Motor neuron (in vitro differentiated cells): ENCODE measurements at regions not wholly inside any gene's neighbourhood (a gene's known extent, or its start where the extent isn't known, plus 50 kb on each side); places are given as distances from the start of the nearest gene placed in this dataset.
A peak's percentile ranks its signal among the peaks of the same experiment; 100 is the strongest.

Experiments
- ATAC-seq, 8 experiments: fragments of 200-7000 bp; cut with Tn5 transposase; replicated peaks in 6 of 8; 2 replicates each; pipeline ENCODE4 v1.8.0; 2021; ENCODE audit warnings: mild to moderate bottlenecking in 8 of 8, moderate library complexity in 8 of 8
- H3K27ac ChIP-seq, 2 donors: fragments of 250-450 bp; sonication (Bioruptor Pico); 2 replicates each; pipeline ENCODE4 v1.9.0; 2021; ENCODE audit warnings: antibody characterized with exemption in 2 of 2, mild to moderate bottlenecking in 2 of 2, moderate library complexity in 1 of 2
- H3K4me1 ChIP-seq, 2 donors: fragments of 250-450 bp; sonication (Bioruptor Pico); replicated peaks in 1 of 2; 2 replicates each; pipeline ENCODE4 v1.6.1; 2021; ENCODE audit warnings: antibody characterized with exemption in 2 of 2, mild to moderate bottlenecking in 2 of 2, moderate library complexity in 1 of 2
- H3K4me3 ChIP-seq, 5 donors: fragments of 250-450 bp; sonication (Bioruptor Pico); 2 replicates each; pipeline ENCODE4 v1.9.0; 2021; ENCODE audit warnings: antibody characterized with exemption in 5 of 5, mild to moderate bottlenecking in 5 of 5, moderate library complexity in 4 of 5
- WGBS, 10 experiments: fragments of 450-650 bp; shearing (Covaris generic); methylation state at CpG; one replicate each; pipeline ENCODE4 v1.0.0; 2022; 5-methylcytosine and 5-hydroxymethylcytosine counted together
- in situ Hi-C, 9 experiments: fragments of 400-800 bp; cut with MboI; loops; one replicate each; pipeline ENCODE4 v1.15.0; 2021; ENCODE audit warnings: low sequenced_read_pairs in 9 of 9, low pct_unique_long_range_greater_than_20kb in 2 of 9; ENCODE audit not compliant: unreplicated experiment in 9 of 9

- ATAC-seq = peak in 2 of 8 experiments; percentile 29 to 59
- Histone ChIP-seq H3K4me1 (no peaks in the 10 kb centered on the region), H3K27ac (no peak overlapping the region), H3K4me3 (no peak overlapping the region)
- 0 to 80% (median 35%) methylated on average over 1 to 6 of the region's 6 CpGs; no CpG with 5 or more reads in 2 of the 10 experiments for WGBS, 10 experiments
- in situ Hi-C loops = loop anchor here in 1 of 9 experiments (25.0 kb wide), 1 partner anchor 219 kb away; no protein-coding TSS in a partner anchor
Observed at GRCh38 chrX:37943554-37944344, 62.6 kb upstream of the SYTL5 start.

- no peaks in the 10 kb centered on the region for H3K4me1 ChIP-seq
- peak in 3 of 8 experiments; percentile 48 to 78 (median 61) for ATAC-seq
- in situ Hi-C loops = loop anchor here in 1 of 9 experiments (25.0 kb wide), 1 partner anchor 216 kb away; no protein-coding TSS in a partner anchor
- H3K27ac ChIP-seq = no peak overlapping the region
- WGBS, 10 experiments = 0 to 86% (median 36%) methylated on average over 1 of the region's 1 CpG; no CpG with 5 or more reads in 6 of the 10 experiments
- H3K4me3 ChIP-seq = no peak overlapping the region
Observed at GRCh38 chrX:37946197-37946596, 60.2 kb upstream of the SYTL5 start.

GRCh38 chrX:37955273-37955672 is 51.1 kb upstream of the SYTL5 start:
- in situ Hi-C loops = no loop called here
- H3K4me3 ChIP-seq = no peak overlapping the region
- no peak for ATAC-seq
- 30 to 93% (median 39%) methylated on average over 1 to 3 of the region's 3 CpGs; no CpG with 5 or more reads in 4 of the 10 experiments for WGBS, 10 experiments
- no peak overlapping the region for H3K27ac ChIP-seq
- no peaks in the 10 kb centered on the region for H3K4me1 ChIP-seq

GRCh38 chrX:37956223-37956622 is 50.1 kb upstream of the SYTL5 start:
- in situ Hi-C loops = no loop called here
- H3K27ac ChIP-seq = no peak overlapping the region
- H3K4me1 ChIP-seq = no peaks in the 10 kb centered on the region
- H3K4me3 ChIP-seq = no peak overlapping the region
- no peak for ATAC-seq
- WGBS, 10 experiments = 41 to 100% (median 53%) methylated on average over 2 to 3 of the region's 3 CpGs; no CpG with 5 or more reads in 6 of the 10 experiments
